T47D (cell line): ENCODE measurements at regions not wholly inside any gene's neighbourhood (a gene's known extent, or its start where the extent isn't known, plus 50 kb on each side); places are given as distances from the start of the nearest gene placed in this dataset.

ENCODE experiments used
- DNase-seq, 2 experiments: peaks; one replicate each; pipeline versions ENCODE4 v3.0.0 to v3.0.0-alpha.2; 2011 to 2012; ENCODE audit warnings: low read depth in 1 of 2, low spot score in 1 of 2
- JUND ChIP-seq: IDR thresholded peaks from 2 replicates; pipeline ENCODE4 v1.6.1; 2012; ENCODE audit warnings: low read depth
- in situ Hi-C: cut with HindIII; loops from 2 replicates; pipeline ENCODE4 v1.10.0; 2016; ENCODE audit warnings: low sequenced_read_pairs, low pct_unique_long_range_greater_than_20kb

- DNase-seq = no peak
- in situ Hi-C loops = no loop called here
- no peak for TF ChIP-seq JUND
Observed at GRCh38 chr5:143934821-143935220, 122.9 kb downstream of the HMHB1 start.

- in situ Hi-C loops = no loop called here
- TF ChIP-seq JUND = no peak
- no peak for DNase-seq
Observed at GRCh38 chr5:143938230-143938629, 126.3 kb downstream of the HMHB1 start.

DNA sequence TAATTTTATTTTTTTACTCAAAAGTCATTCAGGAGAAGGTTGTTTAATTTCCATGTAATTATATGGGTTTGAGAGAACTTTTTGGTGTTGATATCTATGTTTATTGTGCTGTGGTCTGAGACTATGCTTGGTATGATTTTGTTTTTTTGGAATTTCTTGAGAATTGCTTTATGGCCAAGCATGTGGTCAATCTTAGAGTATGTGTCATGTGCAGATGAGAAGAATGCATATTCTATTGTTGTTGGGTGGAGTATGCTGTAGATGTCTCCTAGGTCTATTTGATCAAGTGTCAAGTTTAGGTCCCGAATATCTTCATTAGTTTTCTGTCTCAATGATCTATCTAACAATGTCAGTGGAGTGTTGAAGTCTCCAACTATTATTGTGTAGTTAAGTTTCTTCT lies 134.9 kb downstream of the HMHB1 start:
- no peak for DNase-seq
- in situ Hi-C loops = no loop called here
- no peak for TF ChIP-seq JUND

DNA sequence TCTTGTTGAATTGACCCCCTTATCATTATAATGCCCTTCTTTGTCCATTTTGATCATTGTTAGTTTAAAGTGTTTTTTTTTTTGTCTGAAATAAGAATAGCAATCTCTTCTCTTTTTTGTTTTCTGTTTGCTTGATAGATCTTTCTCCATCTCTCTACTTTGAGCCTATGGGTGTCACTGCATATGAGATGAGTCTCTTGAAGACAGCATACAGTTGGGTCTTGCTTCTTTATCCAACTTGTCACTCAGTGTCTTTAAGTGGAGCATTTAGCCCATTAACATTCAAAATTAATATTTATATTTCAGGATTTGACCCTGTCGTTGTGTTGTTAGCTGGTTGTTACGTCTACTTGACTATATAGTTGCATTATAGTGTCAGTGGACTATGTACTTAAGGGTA lies 135.4 kb downstream of the HMHB1 start:
- no peak for DNase-seq
- in situ Hi-C loops = no loop called here
- no peak for TF ChIP-seq JUND

- in situ Hi-C loops = no loop called here
- TF ChIP-seq JUND = no peak
- no peak for DNase-seq
Observed at GRCh38 chr5:143952809-143953208, 140.8 kb downstream of the HMHB1 start.

GRCh38 chr5:143953851-143954250 lies 141.9 kb downstream of the HMHB1 start:
- in situ Hi-C loops = no loop called here
- DNase-seq = no peak
- no peak for TF ChIP-seq JUND

GRCh38 chr5:143955141-143955540 lies 143.2 kb downstream of the HMHB1 start:
- in situ Hi-C loops = no loop called here
- no peak for DNase-seq
- no peak for TF ChIP-seq JUND

DNA sequence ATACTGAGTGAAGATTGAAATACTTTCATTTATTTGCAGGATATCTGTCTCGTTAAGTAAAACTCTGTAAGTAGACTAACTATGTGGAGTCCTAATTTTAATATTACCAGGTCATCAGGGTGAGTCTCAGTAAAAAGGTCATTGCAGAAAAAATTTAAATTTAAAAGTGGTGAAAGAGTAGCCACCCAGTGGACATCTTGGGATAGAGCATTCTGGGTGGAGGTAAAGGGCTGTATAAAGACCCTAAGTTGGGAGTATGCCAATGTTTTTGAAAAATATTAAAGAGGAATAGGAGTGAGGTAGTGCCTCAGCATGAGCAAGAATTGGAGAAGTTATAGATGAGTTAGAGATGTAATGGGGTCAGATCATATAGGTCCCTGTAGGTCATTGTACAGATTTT lies 145.5 kb downstream of the HMHB1 start:
- in situ Hi-C loops = no loop called here
- no peak for DNase-seq
- TF ChIP-seq JUND = no peak

DNA sequence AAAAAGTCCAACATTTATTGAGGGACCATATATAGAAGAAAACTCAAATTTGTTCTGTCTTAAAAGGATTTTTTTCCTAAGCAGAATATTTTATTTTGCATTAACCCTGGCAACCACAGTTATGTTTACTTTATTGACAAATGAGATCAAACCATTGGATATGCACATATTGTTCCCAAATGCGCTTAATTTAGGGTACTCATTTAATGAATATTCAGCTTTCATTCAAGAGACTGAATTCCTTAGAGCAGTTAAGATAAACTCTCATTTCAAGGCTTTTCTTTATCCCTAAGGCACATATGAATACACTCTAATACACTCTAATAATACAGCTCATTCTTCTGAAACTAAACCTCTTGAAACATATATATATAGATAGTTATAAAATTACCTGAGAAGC lies 150.2 kb downstream of the HMHB1 start:
- in situ Hi-C loops = no loop called here
- no peak for TF ChIP-seq JUND
- DNase-seq = no peak

DNA sequence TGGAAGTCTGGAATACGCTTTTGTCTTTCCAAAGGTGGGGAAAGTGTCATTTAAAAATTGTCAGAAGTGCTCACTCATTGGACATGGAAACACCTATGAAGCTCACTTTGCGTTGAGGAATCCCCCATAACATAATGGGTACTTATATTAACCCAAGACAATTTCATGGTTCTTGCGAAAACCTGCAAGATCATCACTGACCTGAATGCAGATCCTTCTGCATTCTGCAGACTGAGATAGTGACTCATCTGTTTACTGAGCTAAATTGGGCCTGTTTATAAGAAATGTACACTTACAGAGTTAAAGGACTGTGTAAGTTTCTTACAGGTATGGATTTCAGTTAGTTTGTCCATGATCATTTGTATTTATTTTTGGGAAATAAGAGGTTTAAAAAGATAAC lies 153.0 kb downstream of the HMHB1 start:
- in situ Hi-C loops = no loop called here
- no peak for TF ChIP-seq JUND

GRCh38 chr5:143966280-143966679 lies 154.3 kb downstream of the HMHB1 start:
- in situ Hi-C loops = no loop called here
- TF ChIP-seq JUND = no peak
- DNase-seq = no peak

More for the DNA sequence above, 153.0 kb downstream of the HMHB1 start:
- no peak for DNase-seq

DNA sequence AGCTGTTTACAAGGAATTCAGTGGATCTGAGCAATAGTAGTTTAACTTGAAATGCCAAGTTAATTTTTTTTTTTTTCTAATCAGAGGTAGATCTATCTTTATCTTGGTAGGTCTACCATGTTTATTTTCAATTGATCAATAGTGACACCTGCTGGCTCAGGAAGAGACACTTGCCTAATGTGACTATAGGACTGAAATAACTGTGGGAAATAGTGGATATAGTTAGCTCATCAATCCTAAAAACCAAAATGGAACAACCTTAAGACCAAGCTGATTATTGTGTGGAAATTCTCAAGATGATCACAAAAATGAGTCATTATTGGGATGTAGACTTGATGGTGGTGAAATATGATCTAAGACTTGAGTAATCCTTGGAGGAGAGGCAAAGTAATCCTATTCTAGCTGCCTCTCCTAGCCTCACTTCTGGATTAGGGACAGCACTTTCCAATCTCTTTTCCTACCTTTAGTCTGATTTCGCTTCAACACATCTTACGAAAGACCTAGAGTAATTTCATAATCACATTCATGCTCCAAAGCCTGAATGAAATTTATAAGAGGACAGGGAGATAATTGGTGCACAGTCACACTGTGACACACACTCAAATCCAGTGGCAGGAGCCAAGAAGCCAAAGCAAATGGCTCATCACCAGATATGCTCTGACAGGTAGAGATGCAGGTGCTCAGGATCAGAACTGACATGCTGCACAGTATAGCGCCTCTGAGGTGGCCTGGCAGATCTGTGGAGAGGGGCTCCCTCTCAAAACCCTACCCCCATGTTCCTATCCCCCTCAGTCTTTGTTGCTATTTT lies 156.3 kb downstream of the HMHB1 start:
- DNase-seq = peak in 1 of 2 experiments; percentile 59
- in situ Hi-C loops = no loop called here

GRCh38 chr5:143970159-143970558 lies 158.2 kb downstream of the HMHB1 start:
- no peak for TF ChIP-seq JUND
- DNase-seq = no peak
- in situ Hi-C loops = no loop called here

More for the DNA sequence above, 156.3 kb downstream of the HMHB1 start:
- no peak for TF ChIP-seq JUND

GRCh38 chr5:143972068-143972467 lies 160.1 kb downstream of the HMHB1 start:
- no peak for DNase-seq
- no peak for TF ChIP-seq JUND
- in situ Hi-C loops = no loop called here
